ENCODE measurements at regions not wholly inside any gene's neighbourhood (a gene's known extent, or its start where the extent isn't known, plus 50 kb on each side); places are given as distances from the start of the nearest gene placed in this dataset.

DNA sequence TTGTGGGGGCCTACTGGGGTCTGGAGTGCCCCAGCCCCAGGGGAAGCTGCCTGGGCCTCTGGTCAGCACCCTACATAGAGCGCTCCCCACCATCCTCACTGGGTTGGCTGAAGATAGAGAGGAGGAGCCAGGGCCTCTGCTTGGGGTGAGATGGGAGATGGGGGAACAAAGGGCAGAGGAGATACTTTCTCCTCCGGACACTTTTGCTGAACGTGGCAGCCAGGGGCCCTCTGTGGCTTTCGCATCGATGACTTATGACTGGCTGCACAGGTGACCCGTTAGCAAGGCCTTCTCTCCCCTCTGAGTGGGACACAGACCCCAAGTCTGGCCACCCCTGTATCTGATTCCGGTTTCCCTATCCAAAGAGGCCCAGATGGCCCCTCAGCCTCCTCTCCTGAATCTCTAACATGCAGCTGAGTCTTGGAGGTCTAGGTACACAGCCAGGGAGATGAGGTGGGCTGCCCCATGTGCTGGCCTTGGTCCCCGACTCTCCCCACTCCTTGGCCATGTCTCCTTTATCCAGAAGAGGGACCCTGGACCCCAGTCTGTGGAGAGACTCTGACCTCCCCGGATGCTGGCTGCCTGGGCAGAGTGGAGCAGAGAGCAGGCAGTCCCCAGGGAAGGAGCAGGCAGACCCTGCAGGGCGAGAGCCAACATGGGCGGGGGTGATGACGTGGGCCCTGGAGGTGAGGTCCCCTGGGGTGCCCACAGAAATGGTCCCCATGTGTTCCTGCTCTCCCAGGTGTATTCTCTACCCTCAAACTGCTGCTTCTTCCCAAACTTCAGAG is 59.3 kb upstream of the NECTIN1 start:
- TF ChIP-seq POLR2A (IDR thresholded peaks at IDR 0.05): no peak
- TF ChIP-seq, protein P1, sequence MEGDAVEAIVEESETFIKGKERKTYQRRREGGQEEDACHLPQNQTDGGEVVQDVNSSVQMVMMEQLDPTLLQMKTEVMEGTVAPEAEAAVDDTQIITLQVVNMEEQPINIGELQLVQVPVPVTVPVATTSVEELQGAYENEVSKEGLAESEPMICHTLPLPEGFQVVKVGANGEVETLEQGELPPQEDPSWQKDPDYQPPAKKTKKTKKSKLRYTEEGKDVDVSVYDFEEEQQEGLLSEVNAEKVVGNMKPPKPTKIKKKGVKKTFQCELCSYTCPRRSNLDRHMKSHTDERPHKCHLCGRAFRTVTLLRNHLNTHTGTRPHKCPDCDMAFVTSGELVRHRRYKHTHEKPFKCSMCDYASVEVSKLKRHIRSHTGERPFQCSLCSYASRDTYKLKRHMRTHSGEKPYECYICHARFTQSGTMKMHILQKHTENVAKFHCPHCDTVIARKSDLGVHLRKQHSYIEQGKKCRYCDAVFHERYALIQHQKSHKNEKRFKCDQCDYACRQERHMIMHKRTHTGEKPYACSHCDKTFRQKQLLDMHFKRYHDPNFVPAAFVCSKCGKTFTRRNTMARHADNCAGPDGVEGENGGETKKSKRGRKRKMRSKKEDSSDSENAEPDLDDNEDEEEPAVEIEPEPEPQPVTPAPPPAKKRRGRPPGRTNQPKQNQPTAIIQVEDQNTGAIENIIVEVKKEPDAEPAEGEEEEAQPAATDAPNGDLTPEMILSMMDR (IDR thresholded peaks at IDR 0.05): no peak
